GM23248 (cell line): ENCODE measurements at regions not wholly inside any gene's neighbourhood (a gene's known extent, or its start where the extent isn't known, plus 50 kb on each side); places are given as distances from the start of the nearest gene placed in this dataset.

Source experiments
- EZH2 ChIP-seq: fragments of 200-600 bp; sonication (generic); IDR thresholded peaks from 2 replicates; pipeline ENCODE4 v1.6.1; 2018; ENCODE audit warnings: antibody characterized with exemption, mild to moderate bottlenecking; ENCODE audit not compliant: insufficient read depth, poor library complexity, severe bottlenecking
- EZH2phosphoT487 ChIP-seq: fragments of 200-600 bp; sonication (generic); IDR thresholded peaks from 2 replicates; pipeline ENCODE4 v1.6.1; 2018; ENCODE audit warnings: antibody characterized with exemption, moderate library complexity, mild to moderate bottlenecking, low read depth; ENCODE audit not compliant: insufficient read depth

DNA sequence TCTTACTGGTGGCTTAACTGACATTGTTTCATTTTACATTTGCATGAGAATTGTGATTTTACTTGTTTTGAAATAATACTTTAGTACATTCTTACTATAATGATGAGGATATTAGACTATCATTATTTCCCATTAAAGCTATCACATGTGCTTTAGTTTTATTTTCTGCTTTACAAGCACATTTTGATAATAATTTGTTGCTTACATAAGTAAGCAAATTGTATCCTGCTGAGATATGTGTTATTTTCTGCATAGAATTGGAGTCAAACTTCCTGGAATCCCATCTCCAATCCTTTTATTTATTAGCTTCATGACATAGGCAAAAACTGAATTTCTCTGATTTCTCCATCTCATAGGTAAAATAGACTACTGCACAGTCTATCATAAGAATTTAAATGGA is 847.4 kb downstream of the DIPK2A start:
- TF ChIP-seq EZH2phosphoT487 (no peak), EZH2 (no peak)
